Upper lobe of left lung (tissue), 4 donors: ENCODE measurements at regions not wholly inside any gene's neighbourhood (a gene's known extent, or its start where the extent isn't known, plus 50 kb on each side); places are given as distances from the start of the nearest gene placed in this dataset.

ENCODE experiments used
- CTCF ChIP-seq, 6 experiments: fragments of 450-650 bp in 4 of 6; fragments of 200-600 bp in 2 of 6; sonication (generic) in 2 of 6; IDR thresholded peaks; one replicate each; pipeline ENCODE4 v1.5.1; 2016 to 2019; ENCODE audit warnings: antibody characterized with exemption in 6 of 6
- POLR2A ChIP-seq, 4 donors: fragments of 450-650 bp; IDR thresholded peaks; one replicate each; pipeline ENCODE4 v1.5.1; 2016 to 2017; ENCODE audit warnings: antibody characterized with exemption in 4 of 4, mild to moderate bottlenecking in 2 of 4
- POLR2AphosphoS5 ChIP-seq, 2 donors: sonication (generic); formaldehyde crosslinking; IDR thresholded peaks; one replicate each; pipeline ENCODE4 v1.5.1; 2017; ENCODE audit warnings: antibody characterized with exemption in 2 of 2

GRCh38 chr2:234145511-234145910 is 95.0 kb downstream of the SPP2 start:
- no peak for TF ChIP-seq POLR2A (IDR thresholded peaks at IDR 0.05)
- no peak for TF ChIP-seq CTCF (IDR thresholded peaks at IDR 0.05)
- no peak for TF ChIP-seq POLR2AphosphoS5 (IDR thresholded peaks at IDR 0.05)
